K562 (cell line): ENCODE measurements at regions not wholly inside any gene's neighbourhood (a gene's known extent, or its start where the extent isn't known, plus 50 kb on each side); places are given as distances from the start of the nearest gene placed in this dataset.

Experiments
- ATAC-seq: fragments of 200-7000 bp; cut with Tn5 transposase; 3 replicates; pipeline ENCODE4 v1.9.1; 2020; ENCODE audit warnings: moderate library complexity
- BruUV-seq: library from RNA; stranded (reverse); fragments of 400-500 nt; replicated peaks from 2 replicates; lab custom pipeline; 2021; lab: Mats Ljungman, UMichigan
- CTCF ChIA-PET: fragments of 300-600 bp; formaldehyde crosslinking; extraction: SDS; loops from one replicate; lab custom pipeline; 2021; ENCODE audit warnings: low intra/inter-chr PET ratio; lab: Yijun Ruan, JAX
- POLR2A ChIA-PET: fragments of 300-600, 350-650 bp; sonication (Branson Sonifier 250); formaldehyde crosslinking; extraction: SDS; loops from one replicate; lab custom pipeline; 2021; ENCODE audit warnings: antibody characterized with exemption, inconsistent platforms; lab: Yijun Ruan, JAX
- DNase-seq, 4 experiments: peaks; one replicate each; pipeline versions ENCODE4 v3.0.0 to v3.0.0-alpha.2; 2011 to 2018; ENCODE audit warnings: low spot score in 3 of 4, mixed read lengths in 3 of 4; ENCODE audit errors: extremely low read depth in 1 of 4
- FAIRE-seq: peaks from 2 replicates; lab custom pipeline; 2011; peaks lifted over from hg19 to GRCh38; lab: Jason Lieb, UNC
- H2AFZ ChIP-seq: 2 replicates; pipeline ENCODE4 v1.6.0; 2011; ENCODE audit warnings: low read depth, low read length, control low read depth, inconsistent platforms
- H3K27ac ChIP-seq: fragments of 200-600 bp; 3 replicates; pipeline ENCODE4 v1.8.0; 2011; ENCODE audit warnings: low read depth, mild to moderate bottlenecking, control low read depth, inconsistent platforms, low read length, moderate library complexity, mixed read lengths; ENCODE audit errors: extremely low read depth
- H3K27me3 ChIP-seq, 2 experiments: fragments of 300-600 bp in 1 of 2; 2 replicates in 1 of 2; 3 replicates in 1 of 2; pipeline versions ENCODE4 v1.6.0 to v1.8.0; 2011; ENCODE audit warnings: inconsistent platforms in 2 of 2, low read length in 2 of 2, mild to moderate bottlenecking in 1 of 2, mixed read lengths in 1 of 2, moderate library complexity in 1 of 2; ENCODE audit not compliant: control insufficient read depth in 2 of 2, insufficient read depth in 2 of 2
- H3K36me3 ChIP-seq: fragments of 300-600 bp; 3 replicates; pipeline ENCODE4 v1.8.0; 2011; ENCODE audit warnings: mild to moderate bottlenecking, low read length, inconsistent platforms; ENCODE audit not compliant: control insufficient read depth, insufficient read depth
- H3K4me1 ChIP-seq, 2 experiments: fragments of 200-600 bp in 1 of 2; replicated peaks in 1 of 2; 2 replicates in 1 of 2; 3 replicates in 1 of 2; pipeline versions ENCODE4 v1.5.1 to v1.8.0; 2011; ENCODE audit warnings: inconsistent platforms in 2 of 2, low read length in 2 of 2, mild to moderate bottlenecking in 1 of 2, mixed read lengths in 1 of 2, moderate library complexity in 1 of 2; ENCODE audit not compliant: control insufficient read depth in 2 of 2, insufficient read depth in 2 of 2
- H3K4me2 ChIP-seq: 2 replicates; pipeline ENCODE4 v1.6.1; 2011; ENCODE audit warnings: low read length, control low read depth, inconsistent platforms, mixed read lengths; ENCODE audit not compliant: insufficient read depth
- H3K4me3 ChIP-seq: fragments of 200-600 bp; sonication (generic), shearing (Covaris generic); 2 replicates; pipeline ENCODE4 v1.5.1; 2016; ENCODE audit warnings: control low read depth, inconsistent platforms
- H3K79me2 ChIP-seq: fragments of 200-600 bp; 3 replicates; pipeline ENCODE4 v1.8.0; 2011; ENCODE audit warnings: low read length, inconsistent platforms; ENCODE audit not compliant: control insufficient read depth, insufficient read depth
- H3K9ac ChIP-seq, 2 experiments: 2 replicates each; pipeline versions ENCODE4 v1.6.0 to v1.6.1; 2011; ENCODE audit warnings: low read depth in 2 of 2, low read length in 2 of 2, control low read depth in 1 of 2, inconsistent platforms in 1 of 2, mild to moderate bottlenecking in 1 of 2, mixed read lengths in 1 of 2; ENCODE audit not compliant: insufficient read depth in 1 of 2
- H3K9me1 ChIP-seq: one replicate; pipeline ENCODE4 v1.6.0; 2011; ENCODE audit warnings: inconsistent platforms, mild to moderate bottlenecking, low read length, moderate library complexity; ENCODE audit not compliant: control insufficient read depth, insufficient read depth
- H3K9me3 ChIP-seq: replicated peaks from 2 replicates; pipeline ENCODE4 v1.5.1; 2011; ENCODE audit warnings: low read depth, low read length, inconsistent platforms; ENCODE audit not compliant: control insufficient read depth, insufficient read depth
- H4K20me1 ChIP-seq: replicated peaks from 2 replicates; pipeline ENCODE4 v1.6.1; 2011; ENCODE audit warnings: low read length, inconsistent platforms, mixed read lengths; ENCODE audit not compliant: control insufficient read depth, insufficient read depth
- CHD4 ChIP-seq: fragments of 200-600 bp; sonication (generic); IDR thresholded peaks from 3 replicates; pipeline ENCODE4 v1.6.1; 2012; ENCODE audit warnings: low read depth, mild to moderate bottlenecking, mixed read lengths, low read length, inconsistent platforms; ENCODE audit not compliant: insufficient read depth, insufficient replicate concordance, poor library complexity, severe bottlenecking
- KAT2B ChIP-seq: IDR thresholded peaks from one replicate; pipeline ENCODE4 v1.6.1; 2012; ENCODE audit warnings: low read depth, mild to moderate bottlenecking, control low read depth, inconsistent platforms, low read length, moderate library complexity
- MAFF ChIP-seq: IDR thresholded peaks from 2 replicates; pipeline ENCODE4 v1.6.1; 2012; ENCODE audit warnings: low read length, improper control_type of control experiment
- MEF2D ChIP-seq: conservative IDR thresholded peaks from 2 replicates; pipeline ENCODE4 v1.6.1; 2016; ENCODE audit warnings: low read depth, missing genetic modification characterization, missing compliant biosample characterization
- NR2F6 ChIP-seq: fragments of 450-650 bp; formaldehyde crosslinking; IDR thresholded peaks from 2 replicates; pipeline ENCODE4 v1.4.0; 2020; ENCODE audit warnings: mild to moderate bottlenecking
- in situ Hi-C: fragments of 300-500 bp; cut with MboI; formaldehyde crosslinking; loops from 4 replicates; pipeline ENCODE4 v1.15.0; 2018; ENCODE audit warnings: inconsistent platforms, mixed read lengths
- intact Hi-C: fragments of 100-400 bp; cut with micrococcal nuclease; formaldehyde crosslinking; loops from 2 replicates; pipeline ENCODE4 v1.14.2; 2022
- TF ChIP-seq, protein P1 (sequence below): IDR thresholded peaks from 2 replicates; pipeline ENCODE4 v1.6.1; 2012; ENCODE audit warnings: low read depth, low read length, improper control_type of control experiment, borderline replicate concordance
- TF ChIP-seq, protein P2 (sequence below), 3 experiments: IDR thresholded peaks in 2 of 3; conservative IDR thresholded peaks in 1 of 3; 2 replicates each; pipeline ENCODE4 v1.5.1; 2011 to 2012; ENCODE audit warnings: low read length in 3 of 3, mild to moderate bottlenecking in 3 of 3, control low read depth in 2 of 3, improper control_type of control experiment in 1 of 3, inconsistent platforms in 1 of 3, low read depth in 1 of 3, mixed read lengths in 1 of 3, moderate library complexity in 1 of 3; ENCODE audit not compliant: insufficient read depth in 2 of 3

DNA sequence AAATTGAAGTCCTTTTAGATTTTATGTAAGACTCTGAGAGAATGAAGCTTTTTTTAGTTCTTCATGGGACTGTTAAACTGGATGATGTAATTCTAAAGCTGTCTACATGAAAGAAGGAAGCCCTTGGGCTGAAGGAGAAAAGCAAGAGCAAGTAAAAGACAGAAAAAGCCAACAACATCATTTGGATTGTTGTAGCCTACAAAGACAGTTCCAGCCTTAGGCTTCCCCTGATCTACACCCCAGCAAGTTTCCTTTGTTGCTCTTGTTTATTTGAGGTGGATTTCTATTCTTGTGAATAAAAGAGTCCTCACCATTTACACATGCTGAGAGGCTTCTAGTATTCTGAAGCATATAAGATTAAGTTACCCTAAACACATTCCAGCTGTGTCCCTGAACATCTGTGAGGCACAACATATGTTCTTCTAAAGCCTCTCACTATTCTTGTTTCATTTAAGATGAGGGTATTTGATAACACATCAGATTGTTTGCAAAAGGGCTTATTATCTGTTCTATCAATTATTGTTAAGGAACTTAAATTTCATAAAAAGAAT is 377.8 kb downstream of the LNPK start:
- in situ Hi-C loops: no loop called here
- H3K9ac ChIP-seq: no peak overlapping the region

More for the DNA sequence above, 377.8 kb downstream of the LNPK start:
- no peaks in the 10 kb centered on the region for H3K9me1 ChIP-seq
- ATAC-seq (no peak), FAIRE-seq (peak; percentile 29), DNase-seq (no peak)
- no peaks in the 10 kb centered on the region for H3K36me3 ChIP-seq
- H2AFZ ChIP-seq: no peak overlapping the region
- H3K4me1 ChIP-seq: no peaks in the 10 kb centered on the region
- H3K79me2 ChIP-seq: no peaks in the 10 kb centered on the region
- no peak overlapping the region for H3K27ac ChIP-seq
- H3K9me3 ChIP-seq: no peaks in the 10 kb centered on the region
- ChIA-PET POLR2A (interaction anchor here (0.7 kb wide), 1 partner anchor 21 kb away, joined by 3 read pairs; no protein-coding TSS in a partner anchor), CTCF (no interaction called here)
- no peak overlapping the region for H3K4me2 ChIP-seq
- intact Hi-C loops: no loop called here
- H3K4me3 ChIP-seq: no peak overlapping the region
- BruUV-seq: no TSS peak
- H3K27me3 ChIP-seq: no peaks in the 10 kb centered on the region; a peak in 1 of 5 replicates
- H4K20me1 ChIP-seq: no peaks in the 10 kb centered on the region
- TF ChIP-seq, protein P1, sequence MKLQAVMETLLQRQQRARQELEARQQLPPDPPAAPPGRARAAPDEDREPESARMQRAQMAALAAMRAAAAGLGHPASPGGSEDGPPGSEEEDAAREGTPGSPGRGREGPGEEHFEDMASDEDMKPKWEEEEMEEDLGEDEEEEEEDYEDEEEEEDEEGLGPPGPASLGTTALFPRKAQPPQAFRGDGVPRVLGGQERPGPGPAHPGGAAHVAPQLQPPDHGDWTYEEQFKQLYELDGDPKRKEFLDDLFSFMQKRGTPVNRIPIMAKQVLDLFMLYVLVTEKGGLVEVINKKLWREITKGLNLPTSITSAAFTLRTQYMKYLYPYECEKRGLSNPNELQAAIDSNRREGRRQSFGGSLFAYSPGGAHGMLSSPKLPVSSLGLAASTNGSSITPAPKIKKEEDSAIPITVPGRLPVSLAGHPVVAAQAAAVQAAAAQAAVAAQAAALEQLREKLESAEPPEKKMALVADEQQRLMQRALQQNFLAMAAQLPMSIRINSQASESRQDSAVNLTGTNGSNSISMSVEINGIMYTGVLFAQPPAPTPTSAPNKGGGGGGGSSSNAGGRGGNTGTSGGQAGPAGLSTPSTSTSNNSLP: no peak
- TF ChIP-seq CHD4: no peak
- TF ChIP-seq KAT2B: no peak
- TF ChIP-seq, protein P2, sequence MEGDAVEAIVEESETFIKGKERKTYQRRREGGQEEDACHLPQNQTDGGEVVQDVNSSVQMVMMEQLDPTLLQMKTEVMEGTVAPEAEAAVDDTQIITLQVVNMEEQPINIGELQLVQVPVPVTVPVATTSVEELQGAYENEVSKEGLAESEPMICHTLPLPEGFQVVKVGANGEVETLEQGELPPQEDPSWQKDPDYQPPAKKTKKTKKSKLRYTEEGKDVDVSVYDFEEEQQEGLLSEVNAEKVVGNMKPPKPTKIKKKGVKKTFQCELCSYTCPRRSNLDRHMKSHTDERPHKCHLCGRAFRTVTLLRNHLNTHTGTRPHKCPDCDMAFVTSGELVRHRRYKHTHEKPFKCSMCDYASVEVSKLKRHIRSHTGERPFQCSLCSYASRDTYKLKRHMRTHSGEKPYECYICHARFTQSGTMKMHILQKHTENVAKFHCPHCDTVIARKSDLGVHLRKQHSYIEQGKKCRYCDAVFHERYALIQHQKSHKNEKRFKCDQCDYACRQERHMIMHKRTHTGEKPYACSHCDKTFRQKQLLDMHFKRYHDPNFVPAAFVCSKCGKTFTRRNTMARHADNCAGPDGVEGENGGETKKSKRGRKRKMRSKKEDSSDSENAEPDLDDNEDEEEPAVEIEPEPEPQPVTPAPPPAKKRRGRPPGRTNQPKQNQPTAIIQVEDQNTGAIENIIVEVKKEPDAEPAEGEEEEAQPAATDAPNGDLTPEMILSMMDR (IDR thresholded peaks at IDR 0.05 in 2 of 3, conservative IDR thresholded peaks at IDR 0.05 in 1 of 3; ENCODE audit: insufficient read depth in 2 of 3, low read depth in 1 of 3, low read length in 3 of 3): no peak
- TF ChIP-seq MAFF: no peak
- no peak for TF ChIP-seq MEF2D
- TF ChIP-seq NR2F6: no peak
